HEK293 (cell line): ENCODE measurements at regions not wholly inside any gene's neighbourhood (a gene's known extent, or its start where the extent isn't known, plus 50 kb on each side); places are given as distances from the start of the nearest gene placed in this dataset.

Source experiments
- CTCF ChIA-PET: fragments of 350-600 bp; formaldehyde crosslinking; extraction: SDS; loops from one replicate; lab custom pipeline; 2021; ENCODE audit warnings: antibody characterized with exemption; lab: Yijun Ruan, JAX
- POLR2A ChIA-PET: fragments of 300-600 bp; formaldehyde crosslinking; extraction: SDS; loops from one replicate; lab custom pipeline; 2020; ENCODE audit warnings: antibody characterized with exemption, inconsistent platforms; lab: Yijun Ruan, JAX
- H3K27ac ChIP-seq: fragments of 200-500 bp; sonication (Bioruptor generic); 2 replicates; pipeline ENCODE4 v1.5.1; 2014; ENCODE audit warnings: low read depth, low read length, control low read depth, inconsistent platforms; ENCODE audit errors: extremely low read depth
- H3K36me3 ChIP-seq, 2 experiments: fragments of 200-500 bp in 1 of 2; sonication (Bioruptor generic) in 1 of 2; 1 replicate in 1 of 2; 2 replicates in 1 of 2; pipeline ENCODE4 v1.5.1; 2014 to 2017; ENCODE audit warnings: inconsistent platforms in 2 of 2, low read length in 2 of 2; ENCODE audit not compliant: control insufficient read depth in 2 of 2, insufficient read depth in 1 of 2
- H3K4me1 ChIP-seq: fragments of 200-500 bp; sonication (Bioruptor generic); 2 replicates; pipeline ENCODE4 v1.5.1; 2014; ENCODE audit warnings: mild to moderate bottlenecking, low read length, inconsistent platforms; ENCODE audit not compliant: control insufficient read depth, insufficient read depth
- H3K4me3 ChIP-seq: 2 replicates; pipeline ENCODE4 v1.5.1; 2011; ENCODE audit warnings: low read depth, mild to moderate bottlenecking, control low read depth, low read length, moderate library complexity
- H3K9me3 ChIP-seq: fragments of 200-500 bp; sonication (Bioruptor generic); 2 replicates; pipeline ENCODE4 v1.5.1; 2014; ENCODE audit warnings: low read depth, low read length, inconsistent platforms; ENCODE audit not compliant: control insufficient read depth, insufficient read depth
- BCL11A ChIP-seq: fragments of 450-650 bp; formaldehyde crosslinking; IDR thresholded peaks from 2 replicates; pipeline ENCODE4 v1.5.1; 2016; ENCODE audit warnings: low read depth, missing biosample characterization, missing genetic modification characterization
- EGR2 ChIP-seq: fragments of 450-650 bp; formaldehyde crosslinking; IDR thresholded peaks from 2 replicates; pipeline ENCODE4 v1.5.1; 2016; ENCODE audit warnings: low read depth, missing biosample characterization, missing genetic modification characterization
- GLI2 ChIP-seq: fragments of 450-650 bp; formaldehyde crosslinking; IDR thresholded peaks from 2 replicates; pipeline ENCODE4; 2017; ENCODE audit warnings: missing biosample characterization, missing genetic modification characterization, low read depth, borderline replicate concordance
- HOXC10 ChIP-seq: sonication (generic); formaldehyde crosslinking; IDR thresholded peaks from 2 replicates; pipeline ENCODE4 v1.8.1; 2023; ENCODE audit warnings: mild to moderate bottlenecking, missing genetic modification reagents
- MYNN ChIP-seq: fragments of 450-650 bp; formaldehyde crosslinking; IDR thresholded peaks from 2 replicates; pipeline ENCODE4 v1.5.1; 2016; ENCODE audit warnings: missing biosample characterization, missing genetic modification characterization, borderline replicate concordance
- MZF1 ChIP-seq: fragments of 450-650 bp; formaldehyde crosslinking; IDR thresholded peaks from 2 replicates; pipeline ENCODE4 v1.5.1; 2017; ENCODE audit warnings: missing biosample characterization, missing genetic modification characterization, borderline replicate concordance
- REPIN1 ChIP-seq: fragments of 450-650 bp; formaldehyde crosslinking; IDR thresholded peaks from 2 replicates; pipeline ENCODE4 v1.5.1; 2017; ENCODE audit warnings: missing biosample characterization, missing genetic modification characterization, low read depth
- ZBTB17 ChIP-seq: fragments of 450-650 bp; formaldehyde crosslinking; IDR thresholded peaks from 2 replicates; pipeline ENCODE4 v1.5.1; 2016; ENCODE audit warnings: missing biosample characterization, missing genetic modification characterization
- ZBTB7A ChIP-seq: fragments of 450-650 bp; formaldehyde crosslinking; IDR thresholded peaks from 2 replicates; pipeline ENCODE4 v1.5.1; 2016; ENCODE audit warnings: low read depth, missing biosample characterization, missing genetic modification characterization
- ZBTB8A ChIP-seq: fragments of 450-650 bp; formaldehyde crosslinking; IDR thresholded peaks from 2 replicates; pipeline ENCODE4 v1.5.1; 2016; ENCODE audit warnings: missing biosample characterization, missing genetic modification characterization
- ZFP3 ChIP-seq: fragments of 450-650 bp; formaldehyde crosslinking; IDR thresholded peaks from 2 replicates; pipeline ENCODE4 v1.5.1; 2016; ENCODE audit warnings: low read depth, missing biosample characterization, missing genetic modification characterization
- ZNF10 ChIP-seq: fragments of 450-650 bp; formaldehyde crosslinking; IDR thresholded peaks from 2 replicates; pipeline ENCODE4 v1.5.1; 2017; ENCODE audit warnings: missing biosample characterization, missing genetic modification characterization
- ZNF112 ChIP-seq: fragments of 450-650 bp; formaldehyde crosslinking; IDR thresholded peaks from 2 replicates; pipeline ENCODE4 v1.5.0; 2017; ENCODE audit warnings: missing biosample characterization, missing genetic modification characterization
- ZNF132 ChIP-seq: fragments of 450-650 bp; formaldehyde crosslinking; IDR thresholded peaks from 2 replicates; pipeline ENCODE4 v1.5.1; 2017; ENCODE audit warnings: missing biosample characterization, missing genetic modification characterization, borderline replicate concordance
- ZNF239 ChIP-seq: fragments of 450-650 bp; formaldehyde crosslinking; IDR thresholded peaks from 2 replicates; pipeline ENCODE4 v1.5.1; 2016; ENCODE audit warnings: missing biosample characterization, missing genetic modification characterization
- ZNF350 ChIP-seq: fragments of 450-650 bp; formaldehyde crosslinking; IDR thresholded peaks from 2 replicates; pipeline ENCODE4 v1.5.0; 2017; ENCODE audit warnings: missing biosample characterization, mild to moderate bottlenecking, missing genetic modification characterization
- ZNF521 ChIP-seq: fragments of 450-650 bp; formaldehyde crosslinking; IDR thresholded peaks from 2 replicates; pipeline ENCODE4 v1.5.1; 2017; ENCODE audit warnings: missing biosample characterization, mild to moderate bottlenecking, missing genetic modification characterization
- ZNF555 ChIP-seq: fragments of 450-650 bp; formaldehyde crosslinking; conservative IDR thresholded peaks from 2 replicates; pipeline ENCODE4 v1.5.1; 2017; ENCODE audit warnings: missing biosample characterization, mild to moderate bottlenecking, missing genetic modification characterization, inconsistent platforms
- ZNF560 ChIP-seq: fragments of 450-650 bp; formaldehyde crosslinking; IDR thresholded peaks from 2 replicates; pipeline ENCODE4 v1.5.1; 2017; ENCODE audit warnings: missing biosample characterization, missing genetic modification characterization, borderline replicate concordance
- ZNF777 ChIP-seq: fragments of 450-650 bp; formaldehyde crosslinking; IDR thresholded peaks from 2 replicates; pipeline ENCODE4 v1.5.1; 2017; ENCODE audit warnings: missing biosample characterization, missing genetic modification characterization, borderline replicate concordance
- ZNF830 ChIP-seq: fragments of 450-650 bp; IDR thresholded peaks from 2 replicates; pipeline ENCODE4 v1.5.0; 2018; ENCODE audit warnings: missing biosample characterization, missing genetic modification characterization, low read depth, mild to moderate bottlenecking, moderate library complexity
- ZNF843 ChIP-seq: fragments of 450-650 bp; formaldehyde crosslinking; IDR thresholded peaks from 2 replicates; pipeline ENCODE4 v1.5.1; 2016; ENCODE audit warnings: missing biosample characterization, missing genetic modification characterization
- ZXDB ChIP-seq: fragments of 450-650 bp; formaldehyde crosslinking; IDR thresholded peaks from 2 replicates; pipeline ENCODE4 v1.5.1; 2016; ENCODE audit warnings: missing biosample characterization, missing genetic modification characterization
- TF ChIP-seq, protein P1 (sequence below): fragments of 450-650 bp; formaldehyde crosslinking; IDR thresholded peaks from 2 replicates; pipeline ENCODE4 v1.5.1; 2016; ENCODE audit warnings: missing biosample characterization, missing genetic modification characterization
- TF ChIP-seq, protein P2 (sequence below): fragments of 450-650 bp; formaldehyde crosslinking; IDR thresholded peaks from 2 replicates; pipeline ENCODE4 v1.5.1; 2016; ENCODE audit warnings: missing biosample characterization, missing genetic modification characterization
- TF ChIP-seq, protein P3 (sequence below): fragments of 450-650 bp; formaldehyde crosslinking; IDR thresholded peaks from 2 replicates; pipeline ENCODE4 v1.5.1; 2016; ENCODE audit warnings: missing biosample characterization, missing genetic modification characterization

DNA sequence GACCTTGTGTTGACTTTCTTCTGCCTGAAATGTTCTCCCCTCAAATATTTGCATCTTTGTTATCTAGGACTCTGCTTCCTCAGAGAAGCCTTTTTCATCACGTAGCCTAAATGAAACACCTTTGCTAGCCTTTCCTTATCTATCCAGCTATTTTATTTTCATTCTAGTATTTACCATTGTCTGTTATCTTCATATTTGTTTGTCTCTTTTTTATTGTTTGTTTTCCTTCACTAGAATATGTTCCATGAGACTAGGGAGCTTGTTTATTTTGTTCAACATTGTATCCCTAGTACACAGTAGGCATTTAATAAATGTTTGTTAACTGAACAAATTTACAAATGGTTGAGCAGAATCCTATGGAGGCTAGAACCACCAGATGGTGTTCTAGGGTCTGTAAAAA lies 178.0 kb downstream of the NPR3 start (continued):
- TF ChIP-seq GLI2 (tag by site-specific recombination) (no peak), ZNF132 (no peak), ZNF112 (tag by site-specific recombination) (no peak)
- TF ChIP-seq, all 188 proteins: peak for 0

DNA sequence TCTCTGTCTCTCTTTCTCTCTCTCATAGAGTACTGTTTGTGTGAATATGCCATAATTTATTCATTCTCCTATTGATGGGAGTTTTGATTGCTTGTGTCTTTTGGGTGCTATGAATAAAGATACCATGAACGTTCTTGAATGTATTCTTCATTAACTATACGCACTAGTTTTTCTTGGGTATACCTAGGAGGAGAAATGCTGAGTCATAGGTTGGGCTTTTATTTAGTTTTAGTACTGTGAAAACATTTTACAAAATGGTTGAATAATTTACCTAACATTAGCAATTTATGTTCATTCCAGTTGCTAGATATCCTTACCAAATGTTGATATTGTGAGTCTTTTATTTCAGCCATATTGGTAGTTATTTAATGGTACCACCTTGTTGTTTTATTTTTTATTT lies 192.5 kb downstream of the NPR3 start:
- POLR2A ChIA-PET = no interaction called here
- TF ChIP-seq EGR2 (tag by site-specific recombination) (no peak), ZBTB8A (tag by site-specific recombination) (no peak), ZBTB17 (tag by site-specific recombination) (no peak), BCL11A (tag by site-specific recombination) (no peak)
- TF ChIP-seq, protein P1, sequence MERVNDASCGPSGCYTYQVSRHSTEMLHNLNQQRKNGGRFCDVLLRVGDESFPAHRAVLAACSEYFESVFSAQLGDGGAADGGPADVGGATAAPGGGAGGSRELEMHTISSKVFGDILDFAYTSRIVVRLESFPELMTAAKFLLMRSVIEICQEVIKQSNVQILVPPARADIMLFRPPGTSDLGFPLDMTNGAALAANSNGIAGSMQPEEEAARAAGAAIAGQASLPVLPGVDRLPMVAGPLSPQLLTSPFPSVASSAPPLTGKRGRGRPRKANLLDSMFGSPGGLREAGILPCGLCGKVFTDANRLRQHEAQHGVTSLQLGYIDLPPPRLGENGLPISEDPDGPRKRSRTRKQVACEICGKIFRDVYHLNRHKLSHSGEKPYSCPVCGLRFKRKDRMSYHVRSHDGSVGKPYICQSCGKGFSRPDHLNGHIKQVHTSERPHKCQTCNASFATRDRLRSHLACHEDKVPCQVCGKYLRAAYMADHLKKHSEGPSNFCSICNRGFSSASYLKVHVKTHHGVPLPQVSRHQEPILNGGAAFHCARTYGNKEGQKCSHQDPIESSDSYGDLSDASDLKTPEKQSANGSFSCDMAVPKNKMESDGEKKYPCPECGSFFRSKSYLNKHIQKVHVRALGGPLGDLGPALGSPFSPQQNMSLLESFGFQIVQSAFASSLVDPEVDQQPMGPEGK (tag by site-specific recombination) = no peak
- TF ChIP-seq, all 188 proteins: peak for 0
- Histone ChIP-seq H3K36me3 (no peaks in the 10 kb centered on the region), H3K4me1 (no peaks in the 10 kb centered on the region), H3K9me3 (no peaks in the 10 kb centered on the region), H3K4me3 (no peak overlapping the region), H3K27ac (no peak overlapping the region)
- CTCF ChIA-PET = no interaction called here

DNA sequence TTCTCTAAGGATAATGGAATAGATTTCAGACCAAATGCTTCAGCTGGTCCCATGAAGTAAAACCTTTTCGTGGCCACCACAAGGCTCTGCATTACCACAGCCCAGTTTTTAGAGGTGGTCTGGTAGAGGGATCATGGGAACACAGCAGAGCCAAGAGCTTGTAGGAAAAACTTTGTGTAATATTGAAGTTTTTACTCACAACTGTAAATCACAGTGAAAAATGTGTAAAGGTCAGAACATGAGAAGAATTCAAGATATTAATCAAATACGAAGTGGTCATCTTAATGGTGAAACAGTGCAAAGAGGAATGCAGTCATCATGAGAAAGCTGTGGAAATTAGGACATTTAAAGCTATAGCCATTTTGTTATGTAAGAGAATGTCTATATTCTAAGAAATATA lies 197.5 kb downstream of the NPR3 start:
- H3K36me3 ChIP-seq = no peaks in the 10 kb centered on the region
- no peaks in the 10 kb centered on the region for H3K4me1 ChIP-seq
- CTCF ChIA-PET = no interaction called here
- POLR2A ChIA-PET = no interaction called here
- H3K9me3 ChIP-seq = no peaks in the 10 kb centered on the region
- TF ChIP-seq ZNF112 (tag by site-specific recombination) = no peak
- TF ChIP-seq MZF1 = no peak
- TF ChIP-seq, protein P2, sequence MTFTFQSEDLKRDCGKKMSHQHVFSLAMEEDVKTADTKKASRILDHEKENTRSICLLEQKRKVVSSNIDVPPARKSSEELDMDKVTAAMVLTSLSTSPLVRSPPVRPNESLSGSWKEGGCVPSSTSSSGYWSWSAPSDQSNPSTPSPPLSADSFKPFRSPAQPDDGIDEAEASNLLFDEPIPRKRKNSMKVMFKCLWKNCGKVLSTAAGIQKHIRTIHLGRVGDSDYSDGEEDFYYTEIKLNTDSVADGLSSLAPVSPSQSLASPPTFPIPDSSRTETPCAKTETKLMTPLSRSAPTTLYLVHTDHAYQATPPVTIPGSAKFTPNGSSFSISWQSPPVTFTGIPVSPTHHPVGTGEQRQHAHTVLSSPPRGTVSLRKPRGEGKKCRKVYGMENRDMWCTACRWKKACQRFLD (tag by site-specific recombination) = no peak
- no peak overlapping the region for H3K27ac ChIP-seq
- H3K4me3 ChIP-seq = no peak overlapping the region

DNA sequence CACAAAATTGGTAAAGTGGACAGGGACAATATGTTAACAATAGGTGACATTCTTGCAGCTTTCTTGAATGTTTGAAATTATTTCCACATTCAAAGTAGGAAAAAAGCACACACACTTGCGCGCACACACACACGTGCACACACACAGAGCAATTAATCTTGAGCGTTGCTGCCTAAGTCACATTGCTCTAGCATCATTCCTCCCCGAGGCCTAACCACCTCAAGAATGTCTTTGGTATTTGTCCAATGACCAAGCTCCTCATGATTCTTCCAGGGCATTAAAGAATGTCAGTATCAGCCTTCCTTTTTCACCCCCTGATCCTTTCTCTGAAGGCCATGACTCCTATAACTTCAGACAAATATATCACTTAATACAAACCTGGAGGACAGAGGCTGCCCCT lies 198.1 kb downstream of the NPR3 start:
- H3K4me3 ChIP-seq = no peak overlapping the region
- POLR2A ChIA-PET = no interaction called here
- CTCF ChIA-PET = no interaction called here
- no peak for TF ChIP-seq ZNF830 (tag by site-specific recombination)
- no peak for TF ChIP-seq ZNF239 (tag by site-specific recombination)
- TF ChIP-seq, protein P2 (tag by site-specific recombination) = no peak
- TF ChIP-seq ZNF777 (tag by site-specific recombination) = no peak
- no peak for TF ChIP-seq HOXC10 (CRISPR knock-in tag)
- TF ChIP-seq ZBTB7A (tag by site-specific recombination) = no peak
- TF ChIP-seq, protein P3, sequence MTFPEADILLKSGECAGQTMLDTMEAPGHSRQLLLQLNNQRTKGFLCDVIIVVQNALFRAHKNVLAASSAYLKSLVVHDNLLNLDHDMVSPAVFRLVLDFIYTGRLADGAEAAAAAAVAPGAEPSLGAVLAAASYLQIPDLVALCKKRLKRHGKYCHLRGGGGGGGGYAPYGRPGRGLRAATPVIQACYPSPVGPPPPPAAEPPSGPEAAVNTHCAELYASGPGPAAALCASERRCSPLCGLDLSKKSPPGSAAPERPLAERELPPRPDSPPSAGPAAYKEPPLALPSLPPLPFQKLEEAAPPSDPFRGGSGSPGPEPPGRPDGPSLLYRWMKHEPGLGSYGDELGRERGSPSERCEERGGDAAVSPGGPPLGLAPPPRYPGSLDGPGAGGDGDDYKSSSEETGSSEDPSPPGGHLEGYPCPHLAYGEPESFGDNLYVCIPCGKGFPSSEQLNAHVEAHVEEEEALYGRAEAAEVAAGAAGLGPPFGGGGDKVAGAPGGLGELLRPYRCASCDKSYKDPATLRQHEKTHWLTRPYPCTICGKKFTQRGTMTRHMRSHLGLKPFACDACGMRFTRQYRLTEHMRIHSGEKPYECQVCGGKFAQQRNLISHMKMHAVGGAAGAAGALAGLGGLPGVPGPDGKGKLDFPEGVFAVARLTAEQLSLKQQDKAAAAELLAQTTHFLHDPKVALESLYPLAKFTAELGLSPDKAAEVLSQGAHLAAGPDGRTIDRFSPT (tag by site-specific recombination) = no peak
- no peak for TF ChIP-seq ZFP3 (tag by site-specific recombination)
- no peak for TF ChIP-seq ZNF555 (tag by site-specific recombination)
- no peak for TF ChIP-seq ZXDB
- no peak for TF ChIP-seq ZNF521 (tag by site-specific recombination)
- TF ChIP-seq REPIN1 (tag by site-specific recombination) = no peak
- TF ChIP-seq ZNF350 (tag by site-specific recombination) = no peak
- TF ChIP-seq MYNN = no peak
- no peak for TF ChIP-seq ZNF10 (tag by site-specific recombination)
- TF ChIP-seq ZNF560 (tag by site-specific recombination) = no peak
- no peak for TF ChIP-seq ZNF843

More for the DNA sequence above, 198.1 kb downstream of the NPR3 start:
- Histone ChIP-seq H3K27ac (no peak overlapping the region), H3K4me1 (no peaks in the 10 kb centered on the region), H3K36me3 (no peaks in the 10 kb centered on the region), H3K9me3 (no peaks in the 10 kb centered on the region)
